ENCODE measurements at regions not wholly inside any gene's neighbourhood (a gene's known extent, or its start where the extent isn't known, plus 50 kb on each side); places are given as distances from the start of the nearest gene placed in this dataset.

DNA sequence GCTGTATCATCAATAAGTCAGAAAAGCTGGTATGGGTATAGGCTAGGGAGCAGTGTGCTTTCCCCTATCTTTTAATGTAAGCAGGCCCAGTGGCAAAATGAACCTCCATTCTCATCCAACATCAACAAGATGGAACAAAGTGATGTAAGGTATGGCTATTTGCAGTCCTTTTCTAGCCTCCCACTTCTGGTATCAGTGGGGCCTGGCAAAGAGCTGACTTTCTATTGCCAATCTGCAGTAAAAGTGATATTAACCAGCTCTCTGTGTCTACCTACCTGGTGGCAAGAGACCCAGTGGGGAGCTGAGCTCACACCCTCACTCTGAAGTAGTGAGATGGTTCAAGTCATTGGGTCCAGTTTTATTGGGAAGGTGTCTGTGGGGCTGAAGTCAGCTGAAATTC, 1492.6 kb downstream of the CDH11 start:
- no peaks in the 10 kb centered on the region for H3K27me3 ChIP-seq
- DNase-seq (ENCODE audit: low spot score) = no peak
- no peak overlapping the region for H3K4me3 ChIP-seq
- H2AFZ ChIP-seq = no peak overlapping the region
- H3K79me2 ChIP-seq = no peaks in the 10 kb centered on the region
- no peak overlapping the region for H3K27ac ChIP-seq
- no peaks in the 10 kb centered on the region for H3K4me1 ChIP-seq (ENCODE audit: insufficient read depth)
- no peaks in the 10 kb centered on the region for H3K9me2 ChIP-seq (replicated peaks; ENCODE audit: insufficient read depth)
- no peak for TF ChIP-seq EZH2phosphoT487 (IDR thresholded peaks at IDR 0.05; ENCODE audit: low read depth, severe bottlenecking, unreplicated experiment)
- H3K36me3 ChIP-seq (replicated peaks; ENCODE audit: insufficient read depth, low read depth) = no peaks in the 10 kb centered on the region
- no peaks in the 10 kb centered on the region for H4K20me1 ChIP-seq (ENCODE audit: insufficient read depth, poor library complexity, severe bottlenecking)
- no peak overlapping the region for H3K4me2 ChIP-seq
- H3K9me3 ChIP-seq (ENCODE audit: low read depth) = no peaks in the 10 kb centered on the region

DNA sequence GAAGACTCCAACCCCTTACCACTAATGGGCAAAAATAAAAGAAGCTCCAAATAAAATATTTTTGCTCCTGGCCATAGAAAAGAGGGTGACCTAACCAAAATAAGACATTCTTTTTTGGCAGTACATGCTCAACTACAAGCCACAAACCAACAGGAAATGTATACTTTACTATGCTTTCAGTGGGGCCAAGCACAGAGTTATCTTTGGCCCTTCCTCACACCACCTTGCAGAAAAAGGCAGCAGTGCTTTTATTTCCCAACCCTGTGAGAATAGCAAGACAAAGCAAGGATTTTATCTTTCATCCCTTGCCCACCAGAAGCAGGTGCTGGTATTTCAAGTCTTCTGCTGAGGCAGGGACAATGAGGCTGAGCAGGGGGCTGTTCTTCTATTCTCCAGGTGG, 1493.1 kb downstream of the CDH11 start:
- Histone ChIP-seq H3K4me3 (no peak overlapping the region), H3K9me3 (ENCODE audit: low read depth) (no peaks in the 10 kb centered on the region), H4K20me1 (ENCODE audit: insufficient read depth, poor library complexity, severe bottlenecking) (no peaks in the 10 kb centered on the region), H3K79me2 (no peaks in the 10 kb centered on the region), H3K27me3 (no peaks in the 10 kb centered on the region), H3K36me3 (replicated peaks; ENCODE audit: insufficient read depth, low read depth) (no peaks in the 10 kb centered on the region), H3K27ac (no peak overlapping the region), H3K4me2 (no peak overlapping the region), H2AFZ (no peak overlapping the region), H3K9me2 (replicated peaks; ENCODE audit: insufficient read depth) (no peaks in the 10 kb centered on the region), H3K4me1 (ENCODE audit: insufficient read depth) (no peaks in the 10 kb centered on the region)
- no peak for DNase-seq (ENCODE audit: low spot score)
- no peak for TF ChIP-seq EZH2phosphoT487 (IDR thresholded peaks at IDR 0.05; ENCODE audit: low read depth, severe bottlenecking, unreplicated experiment)
- TF ChIP-seq EZH2 (IDR thresholded peaks at IDR 0.05; ENCODE audit: borderline replicate concordance) = no peak
- TF ChIP-seq, protein P1, sequence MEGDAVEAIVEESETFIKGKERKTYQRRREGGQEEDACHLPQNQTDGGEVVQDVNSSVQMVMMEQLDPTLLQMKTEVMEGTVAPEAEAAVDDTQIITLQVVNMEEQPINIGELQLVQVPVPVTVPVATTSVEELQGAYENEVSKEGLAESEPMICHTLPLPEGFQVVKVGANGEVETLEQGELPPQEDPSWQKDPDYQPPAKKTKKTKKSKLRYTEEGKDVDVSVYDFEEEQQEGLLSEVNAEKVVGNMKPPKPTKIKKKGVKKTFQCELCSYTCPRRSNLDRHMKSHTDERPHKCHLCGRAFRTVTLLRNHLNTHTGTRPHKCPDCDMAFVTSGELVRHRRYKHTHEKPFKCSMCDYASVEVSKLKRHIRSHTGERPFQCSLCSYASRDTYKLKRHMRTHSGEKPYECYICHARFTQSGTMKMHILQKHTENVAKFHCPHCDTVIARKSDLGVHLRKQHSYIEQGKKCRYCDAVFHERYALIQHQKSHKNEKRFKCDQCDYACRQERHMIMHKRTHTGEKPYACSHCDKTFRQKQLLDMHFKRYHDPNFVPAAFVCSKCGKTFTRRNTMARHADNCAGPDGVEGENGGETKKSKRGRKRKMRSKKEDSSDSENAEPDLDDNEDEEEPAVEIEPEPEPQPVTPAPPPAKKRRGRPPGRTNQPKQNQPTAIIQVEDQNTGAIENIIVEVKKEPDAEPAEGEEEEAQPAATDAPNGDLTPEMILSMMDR (IDR thresholded peaks at IDR 0.05; ENCODE audit: poor library complexity) = no peak

DNA sequence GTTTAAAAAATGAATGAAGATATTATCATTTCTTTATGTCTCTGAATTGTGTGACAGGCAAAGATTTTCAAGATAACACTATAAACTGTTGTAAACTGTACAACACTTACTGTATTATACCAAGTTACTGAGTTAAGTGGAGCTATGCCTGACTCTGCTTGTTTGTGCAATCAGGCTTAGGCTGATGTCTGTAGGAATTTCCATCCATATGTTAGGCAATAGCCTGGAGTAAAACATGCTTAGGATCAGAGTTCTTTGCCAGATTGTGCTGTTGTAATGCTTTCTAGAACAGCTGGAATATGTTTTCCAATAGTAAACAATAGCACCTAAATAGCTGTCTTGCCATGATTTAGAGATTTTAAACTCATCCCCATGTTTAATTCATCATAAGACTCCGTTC, 1496.7 kb downstream of the CDH11 start:
- no peak overlapping the region for H3K27ac ChIP-seq
- 54% methylated on average over 1 of the region's 1 CpG for WGBS (ENCODE audit: low lambda C conversion rate, missing lambda C conversion rate)

DNA sequence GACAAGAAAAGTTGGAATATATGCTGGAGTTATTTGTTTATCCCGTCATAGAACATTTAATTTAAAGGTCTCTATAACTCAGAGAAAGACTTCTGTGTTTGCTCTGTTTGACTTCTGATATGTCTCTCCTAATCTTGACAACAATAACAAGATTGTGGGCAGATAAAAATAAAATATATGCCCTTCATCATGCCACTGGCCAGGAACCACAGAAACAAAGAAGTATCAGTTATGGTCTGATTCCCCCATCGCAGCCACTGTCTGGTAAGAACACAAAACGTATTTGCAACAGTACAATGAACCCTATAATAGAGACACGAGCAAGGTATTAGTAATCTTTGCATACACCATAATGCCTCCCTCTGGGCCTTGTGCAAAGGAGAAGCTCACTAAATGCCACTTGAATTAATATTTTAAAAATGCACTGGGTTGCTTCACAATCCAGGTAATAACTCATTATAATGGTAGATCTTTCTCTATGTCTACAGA, 1498.3 kb downstream of the CDH11 start:
- Histone ChIP-seq H3K4me2 (no peak overlapping the region), H3K9me3 (ENCODE audit: low read depth) (no peaks in the 10 kb centered on the region), H3K4me3 (no peak overlapping the region), H2AFZ (no peak overlapping the region), H4K20me1 (ENCODE audit: insufficient read depth, poor library complexity, severe bottlenecking) (no peaks in the 10 kb centered on the region), H3K79me2 (no peaks in the 10 kb centered on the region), H3K36me3 (replicated peaks; ENCODE audit: insufficient read depth, low read depth) (no peaks in the 10 kb centered on the region), H3K4me1 (ENCODE audit: insufficient read depth) (no peaks in the 10 kb centered on the region), H3K27me3 (no peaks in the 10 kb centered on the region), H3K9me2 (replicated peaks; ENCODE audit: insufficient read depth) (no peaks in the 10 kb centered on the region), H3K27ac (no peak overlapping the region)
- TF ChIP-seq EZH2 (IDR thresholded peaks at IDR 0.05; ENCODE audit: borderline replicate concordance) = no peak
- TF ChIP-seq, protein P1 (IDR thresholded peaks at IDR 0.05; ENCODE audit: poor library complexity) = no peak
- TF ChIP-seq EZH2phosphoT487 (IDR thresholded peaks at IDR 0.05; ENCODE audit: low read depth, severe bottlenecking, unreplicated experiment) = no peak
- WGBS (ENCODE audit: low lambda C conversion rate, missing lambda C conversion rate) = 88% methylated on average over 4 of the region's 4 CpGs
- no peak for DNase-seq (ENCODE audit: low spot score)

More for the DNA sequence above, 1496.7 kb downstream of the CDH11 start:
- H3K79me2 ChIP-seq = no peaks in the 10 kb centered on the region
- H3K4me1 ChIP-seq (ENCODE audit: insufficient read depth) = no peaks in the 10 kb centered on the region
- H3K9me3 ChIP-seq (ENCODE audit: low read depth) = no peaks in the 10 kb centered on the region
- DNase-seq (ENCODE audit: low spot score) = peak; percentile 29
- H3K4me2 ChIP-seq = no peak overlapping the region
- no peak for TF ChIP-seq EZH2phosphoT487 (IDR thresholded peaks at IDR 0.05; ENCODE audit: low read depth, severe bottlenecking, unreplicated experiment)
- TF ChIP-seq, protein P1 (IDR thresholded peaks at IDR 0.05; ENCODE audit: poor library complexity) = no peak
- TF ChIP-seq EZH2 (IDR thresholded peaks at IDR 0.05; ENCODE audit: borderline replicate concordance) = no peak
- H3K36me3 ChIP-seq (replicated peaks; ENCODE audit: insufficient read depth, low read depth) = no peaks in the 10 kb centered on the region
- no peaks in the 10 kb centered on the region for H4K20me1 ChIP-seq (ENCODE audit: insufficient read depth, poor library complexity, severe bottlenecking)
- H3K4me3 ChIP-seq = no peak overlapping the region
- H2AFZ ChIP-seq = no peak overlapping the region
- H3K9me2 ChIP-seq (replicated peaks; ENCODE audit: insufficient read depth) = no peaks in the 10 kb centered on the region
- no peaks in the 10 kb centered on the region for H3K27me3 ChIP-seq
